GM10266 (cell line): ENCODE measurements at regions not wholly inside any gene's neighbourhood (a gene's known extent, or its start where the extent isn't known, plus 50 kb on each side); places are given as distances from the start of the nearest gene placed in this dataset.

Experiments
- DNase-seq: peaks from one replicate; pipeline ENCODE4 v3.0.0; 2012; ENCODE audit errors: extremely low spot score
- CTCF ChIP-seq: IDR thresholded peaks from 2 replicates; pipeline ENCODE4 v1.5.1; 2012; ENCODE audit warnings: mild to moderate bottlenecking, low read depth; ENCODE audit not compliant: control insufficient read depth, insufficient read depth; ENCODE audit errors: missing control alignments

DNA sequence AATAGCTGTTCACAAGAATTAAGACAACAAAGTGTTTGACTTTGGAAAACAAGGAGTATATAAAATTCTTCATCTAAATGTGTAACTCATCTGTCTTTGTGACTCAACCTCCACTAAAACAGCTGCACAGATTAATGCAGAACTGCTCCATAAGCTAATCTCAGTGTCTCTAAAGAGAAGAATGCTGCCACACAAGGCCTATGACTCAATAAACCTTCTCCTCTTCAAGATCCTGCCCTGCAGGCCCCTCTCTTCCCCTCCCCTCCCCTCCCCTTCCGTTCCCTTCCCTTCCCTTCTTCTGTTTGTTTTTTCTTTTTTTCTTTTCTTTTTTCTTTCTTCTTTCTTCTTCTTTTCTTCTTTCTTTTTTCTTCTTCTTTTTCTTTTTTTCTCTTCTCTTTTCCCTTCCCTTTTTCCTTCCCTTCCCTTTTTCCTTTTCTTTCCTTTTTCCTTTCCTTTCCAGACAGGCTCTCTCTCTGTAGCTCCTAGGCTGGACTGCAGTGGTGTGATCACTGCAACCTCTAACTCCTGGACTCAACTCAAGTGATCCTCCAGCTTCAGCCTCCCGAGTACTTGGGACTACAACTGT is 1052.8 kb downstream of the BRINP3 start:
- no peak for DNase-seq
- no peak for TF ChIP-seq CTCF

- TF ChIP-seq CTCF: peak; percentile 57
- DNase-seq: peak; percentile 13
Measured at GRCh38 chr1:189429610-189430009, 1048.1 kb downstream of the BRINP3 start.

DNA sequence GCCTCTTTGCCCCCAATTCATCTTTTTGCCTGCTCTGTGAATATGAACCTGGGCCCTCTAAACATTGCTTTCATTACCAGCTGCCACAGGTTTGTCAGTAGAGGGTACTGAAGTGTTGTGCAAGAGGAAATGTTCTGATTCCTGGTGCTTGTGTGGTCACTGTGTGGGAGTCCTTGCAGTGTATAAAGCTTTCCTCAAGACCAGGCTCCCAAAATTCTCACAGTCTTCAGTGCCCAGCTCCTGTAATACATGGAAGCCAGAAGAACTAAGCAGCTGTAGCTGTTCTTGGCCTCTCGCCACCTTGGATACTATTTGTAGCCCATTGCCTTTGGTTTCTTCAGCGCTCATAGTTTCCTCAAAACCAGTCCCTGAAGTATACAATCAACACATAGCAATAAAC is 1046.2 kb downstream of the BRINP3 start:
- no peak for TF ChIP-seq CTCF
- DNase-seq: no peak

DNA sequence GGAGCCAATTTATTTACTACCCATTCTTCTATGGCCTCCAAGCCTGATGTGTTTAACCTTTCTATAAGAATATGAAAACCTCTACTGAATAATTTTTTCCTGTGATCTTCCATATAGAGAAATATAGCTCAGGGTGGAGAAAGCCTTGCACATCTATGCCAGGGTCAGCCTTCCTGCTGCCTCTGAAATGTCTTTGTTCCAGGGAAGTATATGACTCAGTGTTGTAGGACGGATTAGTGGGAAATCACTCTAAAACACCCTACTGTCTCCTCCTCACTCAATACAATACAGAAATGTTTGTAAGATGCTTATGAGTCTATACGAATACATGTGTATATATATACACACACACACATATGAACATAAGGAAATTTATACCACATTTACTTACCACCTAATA is 1044.9 kb downstream of the BRINP3 start:
- TF ChIP-seq CTCF: no peak
- DNase-seq: no peak

DNA sequence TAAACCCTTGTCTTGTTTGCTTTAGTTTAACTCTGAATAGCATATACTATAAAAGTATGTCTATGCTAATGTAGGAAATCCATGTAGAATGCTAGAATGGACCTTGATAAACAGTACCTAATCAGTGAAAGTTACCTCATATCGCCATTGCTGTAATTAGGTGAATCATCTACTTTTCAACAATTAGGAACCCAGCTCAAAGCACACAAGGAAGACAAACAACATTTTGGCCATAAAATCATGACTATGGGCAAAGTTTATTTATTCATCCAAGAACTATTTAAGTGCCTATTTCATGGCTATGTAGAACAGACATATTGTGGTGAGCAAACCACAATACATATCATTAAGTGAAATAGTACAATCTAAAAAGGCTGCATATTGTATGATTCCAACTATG is 1043.2 kb downstream of the BRINP3 start:
- no peak for DNase-seq
- no peak for TF ChIP-seq CTCF

DNA sequence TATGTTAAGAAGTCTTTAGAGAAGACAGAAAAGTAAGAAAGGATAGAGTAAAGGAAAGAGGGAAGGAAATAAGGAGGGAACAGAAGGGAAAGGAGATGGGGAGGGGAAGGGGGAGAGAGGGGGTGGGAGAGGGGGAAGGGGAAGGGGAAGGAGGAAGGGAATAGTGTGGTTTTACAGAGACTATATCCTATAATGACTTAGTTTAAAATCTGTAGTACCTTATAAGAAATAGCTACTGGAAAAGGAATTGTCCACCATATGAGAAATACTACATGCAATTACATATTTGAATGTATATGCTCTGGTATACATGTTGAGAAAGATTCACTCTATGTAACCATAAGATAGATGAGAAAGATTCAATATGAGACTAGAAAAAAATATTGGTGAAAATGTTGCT is 1042.3 kb downstream of the BRINP3 start:
- DNase-seq: no peak
- no peak for TF ChIP-seq CTCF

- no peak for DNase-seq
- no peak for TF ChIP-seq CTCF
Measured at GRCh38 chr1:189438808-189439207, 1038.9 kb downstream of the BRINP3 start.
